Stomach (tissue), 8 donors: ENCODE measurements at regions not wholly inside any gene's neighbourhood (a gene's known extent, or its start where the extent isn't known, plus 50 kb on each side); places are given as distances from the start of the nearest gene placed in this dataset.
A peak's percentile ranks its signal among the peaks of the same experiment; 100 is the strongest.

Source experiments
- DNase-seq, 2 donors: peaks; one replicate each; pipeline versions ENCODE4 v3.0.0 to v3.0.0-alpha.2; 2013 to 2019
- H3K27ac ChIP-seq, 5 donors: fragments of 200-600 bp in 4 of 5; sonication (generic) in 4 of 5; one replicate each; pipeline ENCODE4 v1.5.1; 2013 to 2019; ENCODE audit warnings: mild to moderate bottlenecking in 1 of 5, moderate library complexity in 1 of 5
- H3K27me3 ChIP-seq, 3 donors: fragments of 200-600 bp; sonication (generic); one replicate each; pipeline ENCODE4 v1.5.1; 2017 to 2019; ENCODE audit warnings: mixed run types in 1 of 3
- H3K36me3 ChIP-seq, 4 donors: fragments of 200-600 bp; sonication (generic); 1 replicate in 3 of 4; 2 replicates in 1 of 4; pipeline ENCODE4 v1.5.1; 2016 to 2019
- H3K4me1 ChIP-seq, 4 donors: fragments of 200-600 bp; sonication (generic); one replicate each; pipeline ENCODE4 v1.5.1; 2016 to 2019
- H3K4me3 ChIP-seq, 4 donors: fragments of 200-600 bp; sonication (generic) in 3 of 4; one replicate each; pipeline ENCODE4 v1.5.1; 2016 to 2019; ENCODE audit warnings: mild to moderate bottlenecking in 1 of 4
- H3K9me3 ChIP-seq, 4 donors: fragments of 200-600 bp; sonication (generic); one replicate each; pipeline ENCODE4 v1.5.1; 2016 to 2019
- CTCF ChIP-seq, 7 experiments: fragments of 450-650 bp in 4 of 7; fragments of 200-600 bp in 3 of 7; sonication (generic) in 3 of 7; IDR thresholded peaks; one replicate each; pipeline ENCODE4 v1.5.1; 2016 to 2019; ENCODE audit warnings: antibody characterized with exemption in 7 of 7, control low read depth in 2 of 7, mild to moderate bottlenecking in 1 of 7
- EP300 ChIP-seq: sonication (generic); formaldehyde crosslinking; IDR thresholded peaks from one replicate; pipeline ENCODE4 v1.6.1; 2017; ENCODE audit warnings: antibody characterized with exemption
- POLR2A ChIP-seq, 4 donors: fragments of 450-650 bp; IDR thresholded peaks; one replicate each; pipeline ENCODE4 v1.6.1; 2016; ENCODE audit warnings: antibody characterized with exemption in 4 of 4, control low read depth in 2 of 4, mild to moderate bottlenecking in 1 of 4, moderate library complexity in 1 of 4
- POLR2AphosphoS5 ChIP-seq, 3 donors: sonication (generic); formaldehyde crosslinking; IDR thresholded peaks; one replicate each; pipeline ENCODE4 v1.6.1; 2016; ENCODE audit warnings: antibody characterized with exemption in 3 of 3
- WGBS, 5 donors: extraction: QIAGEN DNeasy Blood & Tissue Kit in 3 of 5; methylation state at CpG; one replicate each; pipeline versions ENCODE4 v1.1.5 to v1.1.7; 2013 to 2018; 5-methylcytosine and 5-hydroxymethylcytosine counted together
- intact Hi-C: fragments of 100-400 bp; cut with DNase I; formaldehyde crosslinking; loops from one replicate; pipeline ENCODE4 v1.15.1; 2023; ENCODE audit warnings: low total_unique reads
- donor health status: healthy with polysubstance abuse.
- donor health status: Bipolar disorder and iron deficiency.
- donor health status: healthy.

GRCh38 chr9:82673201-82673600 is 389.7 kb downstream of the RASEF start:
- intact Hi-C loops = no loop called here
- no peak for TF ChIP-seq POLR2AphosphoS5 (IDR thresholded peaks at IDR 0.05)
- DNase-seq = no peak
- WGBS, 5 donors = 89 to 100% (median 97%) methylated on average over 1 of the region's 1 CpG
- no peak overlapping the region for H3K27ac ChIP-seq
- H3K9me3 ChIP-seq = no peaks in the 10 kb centered on the region
- H3K4me1 ChIP-seq = no peaks in the 10 kb centered on the region
- no peaks in the 10 kb centered on the region for H3K36me3 ChIP-seq
- no peak overlapping the region for H3K4me3 ChIP-seq
- H3K27me3 ChIP-seq = no peaks in the 10 kb centered on the region

- no peak for TF ChIP-seq EP300
- no peak for TF ChIP-seq POLR2AphosphoS5 (IDR thresholded peaks at IDR 0.05)
- TF ChIP-seq POLR2A (IDR thresholded peaks at IDR 0.05) = no peak
- TF ChIP-seq CTCF (IDR thresholded peaks at IDR 0.05) = no peak
- Histone ChIP-seq H3K4me1 (no peaks in the 10 kb centered on the region), H3K4me3 (no peak overlapping the region), H3K9me3 (no peaks in the 10 kb centered on the region), H3K27me3 (no peaks in the 10 kb centered on the region), H3K36me3 (no peaks in the 10 kb centered on the region), H3K27ac (no peak overlapping the region)
- WGBS, 5 donors = 52 to 74% (median 68%) methylated on average over 3 of the region's 3 CpGs
- peak in 1 of 2 donors; percentile 10 for DNase-seq
- intact Hi-C loops = no loop called here
Observed at GRCh38 chr9:82673919-82674318, 389.0 kb downstream of the RASEF start.

- TF ChIP-seq EP300 (no peak), POLR2AphosphoS5 (IDR thresholded peaks at IDR 0.05) (no peak), POLR2A (IDR thresholded peaks at IDR 0.05) (no peak), CTCF (IDR thresholded peaks at IDR 0.05) (no peak)
- intact Hi-C loops = no loop called here
- no peak for DNase-seq
Observed at GRCh38 chr9:82675102-82675501, 387.8 kb downstream of the RASEF start.

GRCh38 chr9:82675605-82676004 is 387.3 kb downstream of the RASEF start:
- Histone ChIP-seq H3K36me3 (no peaks in the 10 kb centered on the region), H3K9me3 (no peaks in the 10 kb centered on the region), H3K4me1 (no peaks in the 10 kb centered on the region), H3K27me3 (no peaks in the 10 kb centered on the region), H3K27ac (no peak overlapping the region), H3K4me3 (no peak overlapping the region)
- WGBS, 5 donors = 78 to 90% (median 87%) methylated on average over 2 of the region's 2 CpGs
- no peak for DNase-seq
- TF ChIP-seq CTCF (IDR thresholded peaks at IDR 0.05) (no peak), POLR2AphosphoS5 (IDR thresholded peaks at IDR 0.05) (no peak), POLR2A (IDR thresholded peaks at IDR 0.05) (no peak), EP300 (no peak)
- intact Hi-C loops = no loop called here

More at GRCh38 chr9:82675102-82675501, 387.8 kb downstream of the RASEF start:
- Histone ChIP-seq H3K4me1 (no peaks in the 10 kb centered on the region), H3K27me3 (no peaks in the 10 kb centered on the region), H3K9me3 (no peaks in the 10 kb centered on the region), H3K27ac (no peak overlapping the region), H3K4me3 (no peak overlapping the region), H3K36me3 (no peaks in the 10 kb centered on the region)
- 80 to 87% (median 84%) methylated on average over 4 of the region's 4 CpGs for WGBS, 5 donors

GRCh38 chr9:82677086-82677485 is 385.9 kb downstream of the RASEF start:
- Histone ChIP-seq H3K27ac (no peak overlapping the region), H3K27me3 (no peaks in the 10 kb centered on the region), H3K36me3 (no peaks in the 10 kb centered on the region), H3K4me3 (no peak overlapping the region), H3K4me1 (no peaks in the 10 kb centered on the region), H3K9me3 (no peaks in the 10 kb centered on the region)
- intact Hi-C loops = no loop called here
- no peak for DNase-seq
- TF ChIP-seq CTCF (IDR thresholded peaks at IDR 0.05) (no peak), POLR2AphosphoS5 (IDR thresholded peaks at IDR 0.05) (no peak), POLR2A (IDR thresholded peaks at IDR 0.05) (no peak), EP300 (no peak)
- WGBS, 5 donors = 64 to 87% (median 78%) methylated on average over 1 of the region's 1 CpG
